HL-60 (cell line): ENCODE measurements at regions not wholly inside any gene's neighbourhood (a gene's known extent, or its start where the extent isn't known, plus 50 kb on each side); places are given as distances from the start of the nearest gene placed in this dataset.
"Not testable (repeated sequence)": the region's sequence is repeated elsewhere in the genome, so short reads cannot be mapped to it uniquely, and the experiment has no call there.

Source experiments
- DNase-seq, 2 experiments: peaks; one replicate each; pipeline ENCODE4 v3.0.0-alpha.2; 2010 to 2020; ENCODE audit warnings: low read depth in 1 of 2, low spot score in 1 of 2
- H3K27ac ChIP-seq: fragments of 250-450 bp; sonication (Bioruptor Pico); replicated peaks from 2 replicates; pipeline ENCODE4 v1.5.1; 2020; ENCODE audit warnings: mild to moderate bottlenecking, moderate library complexity
- H3K27me3 ChIP-seq: fragments of 250-450 bp; sonication (Bioruptor Pico); 2 replicates; pipeline ENCODE4 v1.5.1; 2021; ENCODE audit warnings: mild to moderate bottlenecking, moderate library complexity; ENCODE audit not compliant: insufficient read depth, poor library complexity, severe bottlenecking
- H3K4me3 ChIP-seq: replicated peaks from 2 replicates; pipeline ENCODE4 v1.5.1; 2011; ENCODE audit warnings: mild to moderate bottlenecking, control low read depth, low read length; ENCODE audit not compliant: insufficient read depth
- GABPA ChIP-seq: IDR thresholded peaks from 2 replicates; pipeline ENCODE4 v1.6.1; 2012; ENCODE audit warnings: low read depth
- POLR2AphosphoS5 ChIP-seq: IDR thresholded peaks from 2 replicates; pipeline ENCODE4 v1.6.1; 2012; ENCODE audit warnings: low read depth
- SPI1 ChIP-seq: IDR thresholded peaks from 2 replicates; pipeline ENCODE4 v1.6.1; 2012; ENCODE audit warnings: low read depth, mild to moderate bottlenecking, borderline replicate concordance
- TF ChIP-seq, protein P1 (sequence below): IDR thresholded peaks from 2 replicates; pipeline ENCODE4 v1.6.1; 2012; ENCODE audit warnings: low read depth; ENCODE audit not compliant: insufficient replicate concordance
- TF ChIP-seq, protein P2 (sequence below): IDR thresholded peaks from one replicate; pipeline ENCODE4 v1.5.1; 2011; ENCODE audit warnings: low read length, control low read depth, inconsistent platforms; ENCODE audit not compliant: insufficient read depth

DNA sequence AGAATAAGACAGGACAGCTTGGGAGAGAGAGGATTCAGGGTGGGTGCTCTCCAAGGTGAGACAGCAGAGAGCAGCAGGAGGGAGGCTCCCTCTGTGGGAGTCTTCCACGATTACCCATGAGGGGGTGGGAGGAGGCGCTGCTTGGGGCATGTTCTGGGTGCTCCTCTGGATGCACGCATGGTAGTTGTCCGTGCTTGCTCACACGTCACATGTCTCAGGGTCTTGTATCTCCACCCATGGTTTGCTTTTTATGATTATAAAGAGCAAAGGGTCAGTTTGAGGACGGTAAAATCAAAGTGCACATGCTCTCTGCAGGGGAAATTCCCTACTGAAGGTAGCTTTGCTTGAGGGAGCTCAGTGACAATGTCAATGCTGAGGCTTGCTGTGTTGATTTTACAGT lies 338.4 kb downstream of the THBS2 start:
- no peaks in the 10 kb centered on the region for H3K27me3 ChIP-seq
- DNase-seq = no peak
- TF ChIP-seq POLR2AphosphoS5 (no peak), GABPA (no peak), SPI1 (no peak)
- TF ChIP-seq, protein P1, sequence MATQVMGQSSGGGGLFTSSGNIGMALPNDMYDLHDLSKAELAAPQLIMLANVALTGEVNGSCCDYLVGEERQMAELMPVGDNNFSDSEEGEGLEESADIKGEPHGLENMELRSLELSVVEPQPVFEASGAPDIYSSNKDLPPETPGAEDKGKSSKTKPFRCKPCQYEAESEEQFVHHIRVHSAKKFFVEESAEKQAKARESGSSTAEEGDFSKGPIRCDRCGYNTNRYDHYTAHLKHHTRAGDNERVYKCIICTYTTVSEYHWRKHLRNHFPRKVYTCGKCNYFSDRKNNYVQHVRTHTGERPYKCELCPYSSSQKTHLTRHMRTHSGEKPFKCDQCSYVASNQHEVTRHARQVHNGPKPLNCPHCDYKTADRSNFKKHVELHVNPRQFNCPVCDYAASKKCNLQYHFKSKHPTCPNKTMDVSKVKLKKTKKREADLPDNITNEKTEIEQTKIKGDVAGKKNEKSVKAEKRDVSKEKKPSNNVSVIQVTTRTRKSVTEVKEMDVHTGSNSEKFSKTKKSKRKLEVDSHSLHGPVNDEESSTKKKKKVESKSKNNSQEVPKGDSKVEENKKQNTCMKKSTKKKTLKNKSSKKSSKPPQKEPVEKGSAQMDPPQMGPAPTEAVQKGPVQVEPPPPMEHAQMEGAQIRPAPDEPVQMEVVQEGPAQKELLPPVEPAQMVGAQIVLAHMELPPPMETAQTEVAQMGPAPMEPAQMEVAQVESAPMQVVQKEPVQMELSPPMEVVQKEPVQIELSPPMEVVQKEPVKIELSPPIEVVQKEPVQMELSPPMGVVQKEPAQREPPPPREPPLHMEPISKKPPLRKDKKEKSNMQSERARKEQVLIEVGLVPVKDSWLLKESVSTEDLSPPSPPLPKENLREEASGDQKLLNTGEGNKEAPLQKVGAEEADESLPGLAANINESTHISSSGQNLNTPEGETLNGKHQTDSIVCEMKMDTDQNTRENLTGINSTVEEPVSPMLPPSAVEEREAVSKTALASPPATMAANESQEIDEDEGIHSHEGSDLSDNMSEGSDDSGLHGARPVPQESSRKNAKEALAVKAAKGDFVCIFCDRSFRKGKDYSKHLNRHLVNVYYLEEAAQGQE = no peak
- TF ChIP-seq, protein P2, sequence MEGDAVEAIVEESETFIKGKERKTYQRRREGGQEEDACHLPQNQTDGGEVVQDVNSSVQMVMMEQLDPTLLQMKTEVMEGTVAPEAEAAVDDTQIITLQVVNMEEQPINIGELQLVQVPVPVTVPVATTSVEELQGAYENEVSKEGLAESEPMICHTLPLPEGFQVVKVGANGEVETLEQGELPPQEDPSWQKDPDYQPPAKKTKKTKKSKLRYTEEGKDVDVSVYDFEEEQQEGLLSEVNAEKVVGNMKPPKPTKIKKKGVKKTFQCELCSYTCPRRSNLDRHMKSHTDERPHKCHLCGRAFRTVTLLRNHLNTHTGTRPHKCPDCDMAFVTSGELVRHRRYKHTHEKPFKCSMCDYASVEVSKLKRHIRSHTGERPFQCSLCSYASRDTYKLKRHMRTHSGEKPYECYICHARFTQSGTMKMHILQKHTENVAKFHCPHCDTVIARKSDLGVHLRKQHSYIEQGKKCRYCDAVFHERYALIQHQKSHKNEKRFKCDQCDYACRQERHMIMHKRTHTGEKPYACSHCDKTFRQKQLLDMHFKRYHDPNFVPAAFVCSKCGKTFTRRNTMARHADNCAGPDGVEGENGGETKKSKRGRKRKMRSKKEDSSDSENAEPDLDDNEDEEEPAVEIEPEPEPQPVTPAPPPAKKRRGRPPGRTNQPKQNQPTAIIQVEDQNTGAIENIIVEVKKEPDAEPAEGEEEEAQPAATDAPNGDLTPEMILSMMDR = no peak
- no peak overlapping the region for H3K4me3 ChIP-seq
- H3K27ac ChIP-seq = no peak overlapping the region

DNA sequence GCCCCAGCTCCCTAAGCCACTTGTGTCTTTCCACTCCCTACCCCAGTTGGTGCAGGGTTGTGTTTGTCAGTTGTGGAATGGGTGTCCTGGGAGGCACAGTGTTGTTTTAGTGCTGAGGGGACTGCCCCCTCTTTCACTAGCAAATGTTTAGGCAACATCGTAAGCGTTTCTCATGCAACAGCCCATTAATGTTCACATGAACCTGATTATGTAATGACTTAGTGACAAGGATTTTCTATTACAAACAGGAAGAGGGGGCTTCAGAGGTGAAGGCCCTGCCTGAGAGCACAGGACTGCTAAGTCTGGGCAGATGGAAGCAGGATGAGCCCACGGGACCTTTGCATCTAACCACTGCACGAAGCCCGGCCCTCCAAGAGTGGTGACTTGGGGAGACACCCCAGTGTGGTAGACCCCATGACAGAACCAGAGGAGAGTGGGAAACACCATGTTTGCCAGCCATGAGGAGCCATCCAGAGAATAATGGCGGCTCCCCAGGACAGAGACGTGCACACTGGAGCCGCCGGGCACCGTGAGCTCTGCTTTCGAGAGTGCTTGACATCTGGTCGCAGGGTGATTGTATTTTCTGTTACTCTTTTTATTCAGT lies 339.7 kb downstream of the THBS2 start:
- H3K27ac ChIP-seq = no peak overlapping the region
- no peaks in the 10 kb centered on the region for H3K27me3 ChIP-seq
- TF ChIP-seq GABPA (no peak), SPI1 (no peak), POLR2AphosphoS5 (no peak)
- TF ChIP-seq, protein P1 = no peak
- TF ChIP-seq, protein P2 = no peak
- no peak for DNase-seq
- H3K4me3 ChIP-seq = no peak overlapping the region

DNA sequence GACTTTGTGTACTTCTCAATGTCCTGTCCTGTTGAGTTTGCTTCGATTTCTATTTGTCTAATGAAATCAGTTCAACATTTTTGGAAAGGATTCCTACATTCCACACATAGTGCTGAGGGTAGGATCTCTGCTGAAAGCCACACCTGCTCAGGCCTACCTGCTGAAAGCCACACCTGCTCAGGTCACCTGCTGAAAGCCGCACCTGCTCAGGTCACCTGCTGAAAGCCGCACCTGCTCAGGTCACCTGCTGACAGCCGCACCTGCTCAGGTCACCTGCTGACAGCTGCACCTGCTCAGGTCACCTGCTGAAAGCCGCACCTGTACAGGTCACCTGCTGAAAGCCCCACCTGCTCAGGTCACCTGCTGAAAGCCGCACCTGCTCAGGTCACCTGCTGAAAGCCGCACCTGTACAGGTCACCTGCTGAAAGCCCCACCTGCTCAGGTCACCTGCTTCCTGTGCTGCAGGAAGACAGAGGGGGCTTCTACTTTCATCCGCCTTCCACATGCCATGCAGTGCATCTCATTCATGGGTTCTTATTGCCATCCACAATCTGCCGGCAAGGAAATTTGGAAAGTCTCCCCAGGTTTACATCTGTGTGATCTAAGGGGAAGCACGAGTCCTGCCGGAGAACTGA lies 340.3 kb downstream of the THBS2 start:
- H3K27me3 ChIP-seq, H3K27ac ChIP-seq, DNase-seq, H3K4me3 ChIP-seq: not testable (repeated sequence)

DNA sequence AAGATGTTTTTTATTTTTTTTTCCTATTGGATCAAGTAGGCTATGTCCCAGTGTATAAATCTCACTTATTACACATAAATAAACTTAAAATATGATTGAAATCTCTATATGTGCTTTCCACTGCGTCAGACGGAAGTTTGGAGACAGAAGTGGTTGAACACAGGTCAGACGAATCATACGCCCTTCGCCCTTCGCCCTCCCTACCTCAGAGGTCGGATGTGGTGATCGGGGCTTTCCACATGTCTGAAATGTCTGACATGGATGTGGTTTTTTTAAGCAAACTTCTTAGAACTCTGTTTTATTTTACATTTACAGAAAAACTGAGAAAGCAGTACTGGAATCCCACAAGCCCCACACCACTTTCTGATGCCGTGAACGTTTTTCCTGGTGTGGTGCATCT lies 344.4 kb downstream of the THBS2 start:
- H3K4me3 ChIP-seq = no peak overlapping the region
- DNase-seq = no peak
- no peak for TF ChIP-seq SPI1
- TF ChIP-seq, protein P1 = no peak
- TF ChIP-seq, protein P2 = no peak
- no peaks in the 10 kb centered on the region for H3K27me3 ChIP-seq
- no peak overlapping the region for H3K27ac ChIP-seq
